Kidney (tissue), 13 donors: ENCODE measurements at regions not wholly inside any gene's neighbourhood (a gene's known extent, or its start where the extent isn't known, plus 50 kb on each side); places are given as distances from the start of the nearest gene placed in this dataset.

Experiments used
- DNase-seq, 5 donors: peaks; one replicate each; pipeline ENCODE4 v3.0.0-alpha.2; 2013 to 2020
- FAIRE-seq: peaks from 2 replicates; lab custom pipeline; 2012; peaks lifted over from hg19 to GRCh38; lab: Jason Lieb, UNC
- H3K27ac ChIP-seq, 2 donors: one replicate each; pipeline ENCODE4 v1.7.0; 2013; ENCODE audit warnings: low read depth in 2 of 2, low read length in 2 of 2, inconsistent platforms in 1 of 2
- H3K27me3 ChIP-seq: one replicate; pipeline ENCODE4 v1.7.1; 2013; ENCODE audit warnings: low read length, inconsistent platforms; ENCODE audit not compliant: control insufficient read depth, insufficient read depth
- H3K36me3 ChIP-seq, 3 donors: one replicate each; pipeline versions ENCODE4 v1.7.0 to v1.7.1; 2013; ENCODE audit warnings: low read length in 3 of 3, control low read depth in 1 of 3, inconsistent platforms in 1 of 3; ENCODE audit not compliant: insufficient read depth in 3 of 3, control insufficient read depth in 2 of 3
- H3K4me1 ChIP-seq, 3 donors: one replicate each; pipeline versions ENCODE4 v1.7.0 to v1.7.1; 2013; ENCODE audit warnings: low read length in 3 of 3, inconsistent platforms in 1 of 3, low read depth in 1 of 3; ENCODE audit not compliant: control insufficient read depth in 2 of 3, insufficient read depth in 2 of 3
- H3K4me3 ChIP-seq, 3 donors: one replicate each; pipeline versions ENCODE4 v1.7.0 to v1.8.1; 2013; ENCODE audit warnings: low read length in 3 of 3, control low read depth in 1 of 3, inconsistent platforms in 1 of 3
- H3K9ac ChIP-seq, 3 donors: one replicate each; pipeline versions ENCODE4 v1.7.0 to v1.7.1; 2013; ENCODE audit warnings: low read length in 3 of 3, control low read depth in 1 of 3, inconsistent platforms in 1 of 3
- H3K9me3 ChIP-seq, 3 donors: one replicate each; pipeline versions ENCODE4 v1.7.0 to v1.7.1; 2013; ENCODE audit warnings: low read length in 3 of 3, control low read depth in 1 of 3, inconsistent platforms in 1 of 3; ENCODE audit not compliant: control insufficient read depth in 2 of 3, insufficient read depth in 1 of 3
- intact Hi-C: fragments of 100-400 bp; cut with DNase I; formaldehyde crosslinking; loops from one replicate; pipeline ENCODE4 v1.11.1; 2022
- TF ChIP-seq, protein P1 (sequence below): IDR thresholded peaks from 3 replicates; pipeline ENCODE4 v1.5.1; 2012; ENCODE audit warnings: mild to moderate bottlenecking, moderate library complexity, borderline replicate concordance; ENCODE audit not compliant: insufficient read depth; ENCODE audit errors: extremely low read depth
- donor health status: control.
- donor health status: control.
- donor health status: control.
- donor health status: control.
- donor health status: control.
- donor health status: DM: yes; HTN: yes; CAD: no.
- donor health status: Normal renal cell carcinoma (clear cell type).

DNA sequence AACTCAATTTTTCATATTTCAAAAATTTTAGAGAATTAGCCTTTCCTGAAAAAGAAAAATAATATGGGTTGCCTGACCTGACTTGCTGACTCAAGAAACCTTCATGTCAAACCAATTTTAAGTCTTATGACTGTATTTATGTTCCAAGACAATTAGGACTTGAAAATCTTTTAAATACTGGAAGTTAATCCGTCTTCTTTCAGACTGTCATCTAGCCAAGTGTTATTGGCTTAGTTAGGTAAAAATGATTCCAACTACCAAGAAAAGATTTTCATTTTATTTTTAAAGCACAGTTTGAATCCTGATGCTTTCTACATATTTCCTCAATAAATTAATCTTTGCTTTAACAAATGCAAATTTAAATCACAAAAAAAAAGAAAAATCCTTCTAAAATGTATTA is 337.6 kb downstream of the SLITRK6 start:
- no peaks in the 10 kb centered on the region for H3K27me3 ChIP-seq
- no peaks in the 10 kb centered on the region for H3K4me1 ChIP-seq
- H3K36me3 ChIP-seq, result no peaks in the 10 kb centered on the region
- peaks cover 0 to 8% (median 0%) of the 10 kb centered on the region in 3 donors for H3K9me3 ChIP-seq
- no peak for DNase-seq
- TF ChIP-seq, protein P1, sequence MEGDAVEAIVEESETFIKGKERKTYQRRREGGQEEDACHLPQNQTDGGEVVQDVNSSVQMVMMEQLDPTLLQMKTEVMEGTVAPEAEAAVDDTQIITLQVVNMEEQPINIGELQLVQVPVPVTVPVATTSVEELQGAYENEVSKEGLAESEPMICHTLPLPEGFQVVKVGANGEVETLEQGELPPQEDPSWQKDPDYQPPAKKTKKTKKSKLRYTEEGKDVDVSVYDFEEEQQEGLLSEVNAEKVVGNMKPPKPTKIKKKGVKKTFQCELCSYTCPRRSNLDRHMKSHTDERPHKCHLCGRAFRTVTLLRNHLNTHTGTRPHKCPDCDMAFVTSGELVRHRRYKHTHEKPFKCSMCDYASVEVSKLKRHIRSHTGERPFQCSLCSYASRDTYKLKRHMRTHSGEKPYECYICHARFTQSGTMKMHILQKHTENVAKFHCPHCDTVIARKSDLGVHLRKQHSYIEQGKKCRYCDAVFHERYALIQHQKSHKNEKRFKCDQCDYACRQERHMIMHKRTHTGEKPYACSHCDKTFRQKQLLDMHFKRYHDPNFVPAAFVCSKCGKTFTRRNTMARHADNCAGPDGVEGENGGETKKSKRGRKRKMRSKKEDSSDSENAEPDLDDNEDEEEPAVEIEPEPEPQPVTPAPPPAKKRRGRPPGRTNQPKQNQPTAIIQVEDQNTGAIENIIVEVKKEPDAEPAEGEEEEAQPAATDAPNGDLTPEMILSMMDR, result no peak
- no peak overlapping the region for H3K9ac ChIP-seq
- intact Hi-C loops, result no loop called here
- no peak overlapping the region for H3K27ac ChIP-seq
- FAIRE-seq, result no peak
- H3K4me3 ChIP-seq, result no peak overlapping the region

DNA sequence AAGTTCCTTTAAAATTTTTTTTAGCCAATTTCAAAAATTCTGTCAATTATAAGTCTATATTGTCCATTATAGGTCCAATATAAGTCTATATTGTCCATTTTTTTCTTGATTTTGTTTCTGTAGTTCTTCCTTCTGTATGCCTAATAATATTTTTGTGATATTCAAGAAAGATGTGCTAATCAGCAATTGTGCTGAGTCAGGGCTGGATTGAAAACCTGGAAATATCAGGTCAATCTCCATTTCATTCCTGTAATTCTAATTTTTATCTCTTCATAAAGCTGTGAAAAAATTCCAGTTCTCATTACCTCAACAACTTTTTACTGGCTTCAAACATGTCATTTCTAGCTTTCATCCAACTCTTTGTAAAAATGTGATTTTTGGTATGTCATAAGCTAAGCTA is 353.7 kb downstream of the SLITRK6 start:
- no peaks in the 10 kb centered on the region for H3K9me3 ChIP-seq
- no peaks in the 10 kb centered on the region for H3K27me3 ChIP-seq
- H3K36me3 ChIP-seq, result no peaks in the 10 kb centered on the region
- H3K4me1 ChIP-seq, result no peaks in the 10 kb centered on the region
- no peak for DNase-seq
- no peak overlapping the region for H3K27ac ChIP-seq
- no peak overlapping the region for H3K9ac ChIP-seq
- TF ChIP-seq, protein P1, result no peak
- FAIRE-seq, result peak; percentile 47
- intact Hi-C loops, result no loop called here
- no peak overlapping the region for H3K4me3 ChIP-seq

DNA sequence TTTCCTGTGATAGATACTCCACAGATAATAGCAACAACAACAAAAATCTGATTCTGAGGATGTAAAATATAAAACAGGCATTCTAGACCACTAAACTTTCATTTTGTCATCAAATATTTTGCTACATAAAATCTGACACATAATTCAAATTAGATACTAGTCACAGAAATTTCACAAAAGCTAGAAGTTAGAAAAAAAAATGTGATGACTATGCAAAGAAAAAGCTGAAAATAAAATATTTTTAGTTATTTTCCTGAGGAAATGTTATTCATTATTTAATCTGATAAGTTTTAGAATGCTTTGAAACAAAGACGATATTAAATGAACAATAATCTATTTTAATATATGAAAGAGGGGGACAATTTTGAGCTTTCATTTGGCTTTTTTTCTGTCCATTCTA is 357.2 kb downstream of the SLITRK6 start:
- FAIRE-seq (peak; percentile 33), DNase-seq (no peak)
- no peak overlapping the region for H3K27ac ChIP-seq
- TF ChIP-seq, protein P1, result no peak
- no peak overlapping the region for H3K9ac ChIP-seq
- no peak overlapping the region for H3K4me3 ChIP-seq
- no peaks in the 10 kb centered on the region for H3K36me3 ChIP-seq
- H3K4me1 ChIP-seq, result no peaks in the 10 kb centered on the region
- intact Hi-C loops, result no loop called here
- no peaks in the 10 kb centered on the region for H3K9me3 ChIP-seq
- H3K27me3 ChIP-seq, result no peaks in the 10 kb centered on the region

DNA sequence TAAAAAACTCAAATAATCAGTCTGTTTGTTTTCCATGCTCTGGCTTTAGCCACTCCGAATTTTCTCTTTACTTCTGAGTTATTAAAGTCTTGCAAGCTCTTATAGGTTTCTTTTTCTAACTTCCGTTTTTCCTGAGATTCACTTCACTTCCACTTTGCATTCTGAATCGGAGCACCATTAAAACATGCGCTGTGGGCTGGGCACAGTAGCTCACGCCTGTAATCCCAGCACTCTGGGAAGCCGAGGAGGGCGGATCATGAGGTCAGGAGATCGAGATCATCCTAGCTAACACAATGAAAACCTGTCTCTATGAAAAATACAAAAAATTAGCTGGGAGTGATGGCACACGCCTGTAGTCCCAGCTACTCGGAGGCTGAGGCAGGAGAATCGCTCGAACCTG is 357.9 kb downstream of the SLITRK6 start:
- Histone ChIP-seq H3K4me3 (no peak overlapping the region), H3K4me1 (no peaks in the 10 kb centered on the region), H3K9me3 (no peaks in the 10 kb centered on the region), H3K27me3 (no peaks in the 10 kb centered on the region), H3K36me3 (no peaks in the 10 kb centered on the region), H3K9ac (no peak overlapping the region), H3K27ac (no peak overlapping the region)
- intact Hi-C loops, result no loop called here
- TF ChIP-seq, protein P1, result no peak
- DNase-seq (no peak), FAIRE-seq (no peak)
